H1 (cell line): ENCODE measurements at regions not wholly inside any gene's neighbourhood (a gene's known extent, or its start where the extent isn't known, plus 50 kb on each side); places are given as distances from the start of the nearest gene placed in this dataset.

Experiments used
- HDAC2 ChIP-seq, 2 experiments: fragments of 300-600 bp in 1 of 2; sonication (generic) in 1 of 2; IDR thresholded peaks; 2 replicates each; pipeline ENCODE4 v1.6.1; 2011 to 2012; ENCODE audit warnings: low read depth in 2 of 2, low read length in 2 of 2, mild to moderate bottlenecking in 2 of 2, moderate library complexity in 2 of 2, borderline replicate concordance in 1 of 2, inconsistent platforms in 1 of 2
- HDAC6 ChIP-seq: IDR thresholded peaks from one replicate; pipeline ENCODE4 v1.7.1; 2012; ENCODE audit warnings: low read depth, mild to moderate bottlenecking, inconsistent platforms, low read length, moderate library complexity
- SIN3A ChIP-seq, 2 experiments: IDR thresholded peaks in 1 of 2; conservative IDR thresholded peaks in 1 of 2; 2 replicates each; pipeline ENCODE4 v1.6.1; 2011 to 2012; ENCODE audit warnings: low read length in 2 of 2, improper control_type of control experiment in 1 of 2, low read depth in 1 of 2, mild to moderate bottlenecking in 1 of 2
- SP4 ChIP-seq: IDR thresholded peaks from 2 replicates; pipeline ENCODE4 v1.6.1; 2012; ENCODE audit warnings: low read length, inconsistent platforms
- TEAD4 ChIP-seq: IDR thresholded peaks from 2 replicates; pipeline ENCODE4 v1.6.1; 2012; ENCODE audit warnings: low read depth, low read length, inconsistent platforms, mixed read lengths
- ZNF274 ChIP-seq: IDR thresholded peaks from 2 replicates; pipeline ENCODE4 v1.7.0; 2012; ENCODE audit warnings: low read length, borderline replicate concordance; ENCODE audit errors: extremely low read depth
- TF ChIP-seq, protein P1 (sequence below), 3 experiments: IDR thresholded peaks; 1 replicate in 2 of 3; 2 replicates in 1 of 3; pipeline versions ENCODE4 v1.5.1 to v1.6.1; 2011; ENCODE audit warnings: low read length in 3 of 3, mild to moderate bottlenecking in 3 of 3, inconsistent platforms in 2 of 3, low read depth in 1 of 3, moderate library complexity in 1 of 3; ENCODE audit not compliant: insufficient read depth in 1 of 3; ENCODE audit errors: control extremely low read depth in 1 of 3
- TF ChIP-seq, protein P2 (sequence below): IDR thresholded peaks from 2 replicates; pipeline ENCODE4 v1.6.1; 2012; ENCODE audit warnings: inconsistent platforms

DNA sequence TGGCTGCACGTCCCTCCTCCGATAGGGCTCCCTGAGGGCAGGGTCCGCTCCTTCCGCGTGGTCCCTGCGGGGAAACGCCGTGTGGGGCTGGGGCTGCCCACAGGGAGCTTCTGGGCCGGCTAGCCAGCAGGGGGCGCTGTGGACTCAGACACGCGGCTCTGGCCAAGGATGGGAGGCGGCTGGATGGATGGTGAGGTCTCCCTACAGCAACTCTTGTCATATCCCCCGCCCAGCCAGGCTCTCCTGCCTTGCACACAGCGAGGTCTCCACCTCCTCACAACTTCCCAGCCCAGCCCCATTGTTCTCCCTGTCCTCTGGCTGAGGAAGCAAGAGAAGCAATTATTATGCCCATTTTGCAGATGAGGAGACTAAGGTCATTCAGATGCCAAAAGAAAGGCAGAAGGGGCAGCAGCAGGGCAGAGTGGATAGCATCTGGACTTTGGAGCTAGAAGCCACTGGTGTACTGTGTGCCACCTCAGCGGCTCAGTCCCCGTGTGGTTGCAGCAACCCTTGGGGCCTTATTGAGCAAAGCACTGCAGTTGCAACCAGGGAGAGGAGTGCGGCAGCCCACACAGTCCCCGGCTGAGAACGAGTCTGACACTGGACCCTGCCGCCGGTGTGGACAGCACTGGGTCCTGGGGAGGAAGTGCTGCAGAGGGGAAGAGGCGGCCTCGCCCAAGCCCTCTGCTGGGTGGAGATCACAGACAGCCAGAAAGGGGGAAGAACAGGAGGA lies 99.0 kb downstream of the ZFP36L2 start (continued):
- TF ChIP-seq, protein P1, sequence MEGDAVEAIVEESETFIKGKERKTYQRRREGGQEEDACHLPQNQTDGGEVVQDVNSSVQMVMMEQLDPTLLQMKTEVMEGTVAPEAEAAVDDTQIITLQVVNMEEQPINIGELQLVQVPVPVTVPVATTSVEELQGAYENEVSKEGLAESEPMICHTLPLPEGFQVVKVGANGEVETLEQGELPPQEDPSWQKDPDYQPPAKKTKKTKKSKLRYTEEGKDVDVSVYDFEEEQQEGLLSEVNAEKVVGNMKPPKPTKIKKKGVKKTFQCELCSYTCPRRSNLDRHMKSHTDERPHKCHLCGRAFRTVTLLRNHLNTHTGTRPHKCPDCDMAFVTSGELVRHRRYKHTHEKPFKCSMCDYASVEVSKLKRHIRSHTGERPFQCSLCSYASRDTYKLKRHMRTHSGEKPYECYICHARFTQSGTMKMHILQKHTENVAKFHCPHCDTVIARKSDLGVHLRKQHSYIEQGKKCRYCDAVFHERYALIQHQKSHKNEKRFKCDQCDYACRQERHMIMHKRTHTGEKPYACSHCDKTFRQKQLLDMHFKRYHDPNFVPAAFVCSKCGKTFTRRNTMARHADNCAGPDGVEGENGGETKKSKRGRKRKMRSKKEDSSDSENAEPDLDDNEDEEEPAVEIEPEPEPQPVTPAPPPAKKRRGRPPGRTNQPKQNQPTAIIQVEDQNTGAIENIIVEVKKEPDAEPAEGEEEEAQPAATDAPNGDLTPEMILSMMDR (IDR thresholded peaks at IDR 0.05; ENCODE audit: control extremely low read depth in 1 of 3, insufficient read depth in 1 of 3, low read depth in 1 of 3, low read length in 3 of 3): peak in 2 of 3 experiments; percentile 89 to 90; a peak in 3 of 4 replicates
- no peak for TF ChIP-seq HDAC6
- no peak for TF ChIP-seq TEAD4
- peak; percentile 22 to 30; a peak in 1 of 4 replicates for TF ChIP-seq HDAC2 (IDR thresholded peaks at IDR 0.05; ENCODE audit: borderline replicate concordance in 1 of 2, low read depth in 2 of 2, low read length in 2 of 2)
- TF ChIP-seq, protein P2, sequence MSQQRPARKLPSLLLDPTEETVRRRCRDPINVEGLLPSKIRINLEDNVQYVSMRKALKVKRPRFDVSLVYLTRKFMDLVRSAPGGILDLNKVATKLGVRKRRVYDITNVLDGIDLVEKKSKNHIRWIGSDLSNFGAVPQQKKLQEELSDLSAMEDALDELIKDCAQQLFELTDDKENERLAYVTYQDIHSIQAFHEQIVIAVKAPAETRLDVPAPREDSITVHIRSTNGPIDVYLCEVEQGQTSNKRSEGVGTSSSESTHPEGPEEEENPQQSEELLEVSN: peak; percentile 36; the same call in 1 of the 2 replicates
- TF ChIP-seq SIN3A (conservative IDR thresholded peaks at IDR 0.05 in 1 of 2, IDR thresholded peaks at IDR 0.05 in 1 of 2; ENCODE audit: low read depth in 1 of 2, low read length in 2 of 2): 0 out of 4 replicates have a peak, but pooled peaks of 1 of the 2 experiments have one; percentile 22
- no peak for TF ChIP-seq SP4
- no peak for TF ChIP-seq ZNF274
